Kidney tubule cell (primary cell): ENCODE measurements at regions not wholly inside any gene's neighbourhood (a gene's known extent, or its start where the extent isn't known, plus 50 kb on each side); places are given as distances from the start of the nearest gene placed in this dataset.

Experiments used
- DNase-seq: peaks from one replicate; pipeline ENCODE4 v3.0.0-alpha.2; 2018; ENCODE audit warnings: low spot score

GRCh38 chr2:224325941-224326340 is 76.0 kb downstream of the FAM124B start:
- DNase-seq, result no peak

- no peak for DNase-seq
Observed at GRCh38 chr2:224324604-224325003, 77.3 kb downstream of the FAM124B start.

DNA sequence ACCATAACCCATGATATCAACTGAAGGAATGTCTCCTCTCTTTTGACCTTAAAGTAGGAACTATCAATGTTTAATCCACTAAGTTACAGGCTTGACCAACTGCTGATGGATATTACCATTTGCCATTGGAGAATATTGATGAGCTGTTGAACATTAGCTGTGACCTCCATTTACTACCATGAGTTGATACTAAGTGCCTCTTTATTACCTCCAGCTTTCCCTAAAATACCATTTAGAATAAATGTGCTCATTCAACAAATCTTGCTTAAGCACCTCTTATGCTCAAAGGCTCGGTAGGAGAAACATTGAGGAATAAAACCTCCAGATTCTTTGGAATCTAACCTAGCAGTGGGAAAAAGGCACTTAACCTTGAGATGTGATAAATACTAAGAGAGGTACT is 81.2 kb downstream of the FAM124B start:
- no peak for DNase-seq

DNA sequence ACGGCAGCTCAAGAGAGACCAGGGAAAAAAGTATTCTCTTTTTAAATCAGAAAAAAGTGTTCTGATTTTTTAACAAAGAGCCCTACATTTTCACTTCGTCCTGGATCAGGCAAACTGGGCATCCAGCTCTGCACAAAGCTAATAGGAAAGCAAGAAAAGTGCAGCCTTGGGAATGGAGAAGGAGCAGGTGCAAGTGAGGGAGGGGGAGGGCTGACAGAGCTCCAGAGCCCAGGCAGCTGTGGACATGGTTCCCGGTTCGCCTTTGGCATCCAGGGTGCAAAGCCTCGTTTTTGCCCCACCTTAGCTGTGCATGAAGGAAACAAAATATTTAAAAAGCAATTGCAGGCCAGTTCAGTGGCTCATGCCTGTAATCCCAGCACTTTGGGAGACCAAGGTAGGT is 82.2 kb downstream of the FAM124B start:
- DNase-seq, result no peak

- no peak for DNase-seq
Observed at GRCh38 chr2:224312741-224313140, 89.2 kb downstream of the FAM124B start.

- DNase-seq, result peak; percentile 11
Observed at GRCh38 chr2:224310943-224311625, 90.8 kb downstream of the FAM124B start.

- DNase-seq, result peak; percentile 27
Observed at GRCh38 chr2:224309176-224309575, 92.7 kb downstream of the FAM124B start.

DNA sequence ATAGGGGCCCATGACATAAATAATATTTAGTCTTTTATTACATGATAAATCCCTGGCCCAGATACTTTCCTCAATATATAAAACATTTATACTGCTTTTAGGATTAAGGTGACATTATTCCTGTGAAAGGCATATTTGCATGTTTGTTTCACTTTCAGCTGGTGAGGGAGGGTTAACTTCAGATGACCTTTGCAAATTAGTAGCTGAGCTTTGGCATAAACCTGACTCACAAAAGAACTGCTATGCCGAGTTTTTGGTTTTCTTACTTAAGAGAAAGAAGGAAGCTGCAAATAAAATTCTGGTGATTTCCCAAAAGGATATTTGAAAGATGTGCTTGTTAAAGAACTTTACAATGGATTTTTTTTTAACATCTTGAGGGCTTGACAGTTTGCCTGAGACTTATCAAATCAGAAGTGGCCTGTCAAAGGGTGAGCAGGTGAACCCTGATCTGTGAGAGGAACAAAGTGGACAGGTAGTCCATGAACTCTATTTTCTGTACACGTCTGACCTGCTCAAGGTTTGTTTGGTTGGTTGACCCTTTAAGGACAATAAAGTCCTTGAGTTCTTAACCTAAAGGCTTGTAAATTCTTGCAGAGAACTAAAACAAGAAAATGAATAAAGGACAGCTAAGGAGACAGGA is 93.5 kb downstream of the FAM124B start:
- DNase-seq, result peak; percentile 60

DNA sequence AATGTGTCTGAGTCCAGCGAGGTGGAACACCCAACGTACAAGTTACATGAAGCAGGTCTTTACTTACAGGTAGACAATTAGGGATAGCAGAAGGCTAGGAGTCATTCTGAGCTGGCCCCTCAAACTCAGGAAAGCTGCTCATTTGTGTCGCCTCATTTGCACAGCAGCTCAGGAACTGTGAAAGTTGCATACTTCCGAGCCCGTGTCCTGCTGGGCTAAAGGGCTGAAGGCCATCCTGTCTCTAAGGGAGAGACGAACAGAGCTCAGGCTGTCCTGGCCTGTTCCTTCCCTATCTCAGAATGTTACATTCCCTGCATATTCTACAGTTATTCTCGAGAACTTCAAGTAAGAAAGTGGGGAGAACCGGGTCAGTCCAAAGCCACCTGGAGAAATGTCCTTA is 99.0 kb downstream of the FAM124B start:
- DNase-seq, result peak; percentile 13

GRCh38 chr2:224293976-224294375 is 107.9 kb downstream of the FAM124B start:
- DNase-seq, result no peak

DNA sequence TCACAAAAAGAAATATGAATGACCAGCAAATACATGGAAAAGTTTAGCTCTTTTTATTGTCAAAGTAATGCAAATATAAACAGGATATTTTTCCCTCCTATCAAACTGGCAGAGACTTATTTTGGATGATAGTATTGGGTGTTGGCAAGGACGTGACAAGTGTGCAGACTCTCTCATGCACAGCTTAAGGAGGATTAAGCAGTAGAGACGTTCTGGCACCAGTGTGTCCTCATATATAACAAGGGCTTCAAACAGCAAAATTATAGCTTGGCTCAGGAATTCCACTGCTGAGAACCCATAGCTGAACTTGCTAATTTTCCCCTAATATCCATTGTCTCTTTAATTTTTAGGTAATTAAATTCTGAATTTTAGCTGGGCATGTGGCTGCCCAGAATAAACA is 114.4 kb downstream of the FAM124B start:
- DNase-seq, result no peak

GRCh38 chr2:224286923-224287322 is 115.0 kb downstream of the FAM124B start:
- peak; percentile 25 for DNase-seq

- DNase-seq, result peak; percentile 67
Observed at GRCh38 chr2:224284134-224284946, 117.6 kb downstream of the FAM124B start.

- DNase-seq, result no peak
Observed at GRCh38 chr2:224283466-224283965, 118.4 kb downstream of the FAM124B start.

GRCh38 chr2:224281374-224281773 is 120.5 kb downstream of the FAM124B start:
- no peak for DNase-seq

DNA sequence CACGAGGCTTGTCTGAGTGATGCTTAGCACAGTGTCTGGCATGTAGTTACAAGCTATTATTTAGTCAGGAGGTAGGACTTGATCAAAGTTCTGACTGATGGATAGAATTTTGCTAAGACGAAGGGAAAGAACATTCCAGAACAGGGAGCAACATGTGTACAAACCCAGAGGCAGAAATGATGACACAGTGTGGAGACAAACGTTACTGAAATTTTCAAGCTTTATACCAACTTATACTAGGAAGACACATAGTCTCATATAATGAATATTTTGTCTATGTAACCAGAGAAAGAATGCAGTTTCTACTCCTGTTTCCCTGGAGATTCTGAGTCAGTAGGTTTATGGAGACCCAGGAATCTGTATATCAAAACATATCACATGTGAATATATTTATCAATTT is 123.4 kb downstream of the FAM124B start:
- DNase-seq, result no peak

DNA sequence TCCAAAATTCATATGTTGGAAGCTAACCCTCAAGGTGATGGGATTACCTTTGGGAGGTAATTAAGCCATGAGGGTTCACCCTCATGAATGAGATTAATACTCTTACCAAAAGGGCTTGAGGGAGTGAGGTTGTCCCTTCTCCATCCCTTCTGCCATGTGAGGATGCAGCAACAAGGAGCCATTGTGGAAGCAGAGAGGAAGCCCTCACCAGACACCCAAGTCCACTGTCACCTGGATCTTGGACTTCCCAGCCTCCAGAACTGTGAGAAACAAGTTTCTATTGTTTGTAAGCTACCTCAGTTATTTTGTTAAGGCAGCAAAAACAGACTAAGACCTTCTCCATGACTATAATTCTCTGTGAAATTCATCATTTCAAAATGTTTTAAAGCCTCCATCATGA is 125.7 kb downstream of the FAM124B start:
- DNase-seq, result no peak

- no peak for DNase-seq
Observed at GRCh38 chr2:224272237-224272910, 129.5 kb downstream of the FAM124B start.

GRCh38 chr2:224271617-224272236 is 130.2 kb downstream of the FAM124B start:
- DNase-seq, result no peak

GRCh38 chr2:224268441-224268840 is 133.5 kb downstream of the FAM124B start:
- peak; percentile 49 for DNase-seq

DNA sequence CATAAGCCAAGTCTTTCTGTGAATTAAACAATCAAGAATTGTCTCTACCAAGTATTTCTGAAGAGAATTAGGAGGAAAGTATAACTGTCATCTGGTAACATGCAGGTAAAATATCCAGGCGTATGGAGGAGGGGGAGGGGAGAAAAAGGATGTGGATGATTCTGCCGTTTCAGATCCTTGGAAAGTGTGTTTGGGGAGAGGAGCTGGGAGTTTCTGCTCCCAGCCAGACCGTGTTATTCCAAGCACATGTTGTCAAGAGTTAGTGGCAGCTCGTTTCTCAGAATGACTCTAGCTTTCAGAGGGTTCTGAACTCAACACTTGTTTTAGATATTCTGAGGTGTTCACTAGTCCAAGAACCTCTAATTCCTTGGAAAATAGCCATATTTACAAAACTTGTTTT is 137.6 kb downstream of the FAM124B start:
- DNase-seq, result no peak

DNA sequence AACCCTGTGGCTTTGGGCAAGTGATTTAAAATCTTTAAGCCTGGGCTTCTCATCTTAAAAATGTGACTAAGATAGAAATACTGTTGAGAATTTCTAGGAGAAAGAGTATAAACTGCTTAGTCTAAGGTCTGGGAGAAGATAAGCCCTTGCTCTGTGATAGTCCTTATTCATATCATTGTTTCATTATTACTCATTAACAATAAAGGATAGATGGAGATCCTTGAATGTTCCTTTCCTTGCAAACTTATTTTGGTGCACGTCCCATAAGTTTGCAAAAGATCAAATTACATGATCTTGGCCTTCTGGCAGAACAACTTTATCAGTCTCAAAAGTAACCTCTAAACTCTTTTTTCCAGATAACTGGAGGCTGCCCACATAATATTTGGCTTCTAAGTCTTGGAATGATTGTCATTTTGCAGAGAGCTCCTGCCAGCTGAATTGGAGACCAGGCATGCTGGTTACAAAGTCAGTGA is 138.3 kb downstream of the FAM124B start:
- no peak for DNase-seq
